Transverse colon (tissue), 4 donors: ENCODE measurements at regions not wholly inside any gene's neighbourhood (a gene's known extent, or its start where the extent isn't known, plus 50 kb on each side); places are given as distances from the start of the nearest gene placed in this dataset.

Source experiments
- DNase-seq: peaks from one replicate; pipeline ENCODE4 v3.0.0-alpha.2; 2019
- H3K27ac ChIP-seq, 4 donors: fragments of 200-600 bp; sonication (generic); 2 replicates each; pipeline ENCODE4 v1.5.1; 2016 to 2018; ENCODE audit warnings: inconsistent platforms in 4 of 4
- H3K27me3 ChIP-seq: fragments of 200-600 bp; sonication (generic); 2 replicates; pipeline ENCODE4 v1.5.1; 2017; ENCODE audit warnings: inconsistent platforms
- H3K36me3 ChIP-seq, 4 donors: fragments of 200-600 bp; sonication (generic); 2 replicates each; pipeline ENCODE4 v1.5.1; 2017 to 2019; ENCODE audit warnings: inconsistent platforms in 4 of 4
- H3K4me1 ChIP-seq, 4 donors: fragments of 200-600 bp; sonication (generic); 2 replicates each; pipeline ENCODE4 v1.5.1; 2017 to 2020; ENCODE audit warnings: inconsistent platforms in 4 of 4
- H3K4me3 ChIP-seq, 4 donors: fragments of 200-600 bp; sonication (generic); 1 replicate in 1 of 4; 2 replicates in 3 of 4; pipeline versions ENCODE4 v1.5.1 to v1.6.1; 2017 to 2019; ENCODE audit warnings: inconsistent platforms in 4 of 4
- H3K9me3 ChIP-seq, 2 donors: fragments of 200-600 bp; sonication (generic); 2 replicates each; pipeline ENCODE4 v1.5.1; 2017 to 2019; ENCODE audit warnings: inconsistent platforms in 2 of 2
- CTCF ChIP-seq, 5 experiments: fragments of 200-600 bp in 3 of 5; fragments of 450-650 bp in 2 of 5; sonication (generic) in 3 of 5; IDR thresholded peaks; 1 replicate in 2 of 5; 2 replicates in 3 of 5; pipeline ENCODE4 v1.5.1; 2016 to 2017; ENCODE audit warnings: antibody characterized with exemption in 5 of 5, inconsistent platforms in 3 of 5, mild to moderate bottlenecking in 2 of 5, moderate library complexity in 1 of 5
- EP300 ChIP-seq: sonication (generic); formaldehyde crosslinking; IDR thresholded peaks from one replicate; pipeline ENCODE4 v1.6.1; 2017; ENCODE audit warnings: antibody characterized with exemption, low read depth
- POLR2A ChIP-seq: fragments of 450-650 bp; IDR thresholded peaks from one replicate; pipeline ENCODE4 v1.6.1; 2016; ENCODE audit warnings: antibody characterized with exemption, mild to moderate bottlenecking, moderate library complexity
- POLR2AphosphoS5 ChIP-seq, 3 donors: sonication (generic); formaldehyde crosslinking; IDR thresholded peaks; one replicate each; pipeline ENCODE4 v1.6.1; 2016; ENCODE audit warnings: antibody characterized with exemption in 3 of 3
- WGBS, 2 donors: methylation state at CpG; one replicate each; pipeline ENCODE4 v1.1.5; 2018; ENCODE audit warnings: low coverage in 1 of 2; 5-methylcytosine and 5-hydroxymethylcytosine counted together
- in situ Hi-C, 4 donors: fragments of 200-750 bp; cut with MboI; loops; one replicate each; pipeline versions ENCODE4 v1.15.0 to v1.15.1; 2017; ENCODE audit warnings: low sequenced_read_pairs in 3 of 4, low pct_ligation_motif_present in 1 of 4, low pct_unique_long_range_greater_than_20kb in 1 of 4
- intact Hi-C: fragments of 100-400 bp; cut with DNase I; formaldehyde crosslinking; loops from one replicate; pipeline ENCODE4 v1.15.1; 2023; ENCODE audit warnings: low total_unique reads

GRCh38 chrY:9226409-9226808 lies 110.9 kb upstream of the TSPY4 start:
- Histone ChIP-seq H3K36me3 (no peaks in the 10 kb centered on the region), H3K27me3 (no peaks in the 10 kb centered on the region), H3K27ac (no peak overlapping the region), H3K4me3 (no peak overlapping the region), H3K9me3 (no peaks in the 10 kb centered on the region), H3K4me1 (no peaks in the 10 kb centered on the region)
- intact Hi-C loops (no loop called here), in situ Hi-C loops (no loop called here)
- no peak for DNase-seq
- WGBS, 2 donors = no CpG with 5 or more reads among the region's 1 CpG
- no peak for TF ChIP-seq CTCF (IDR thresholded peaks at IDR 0.05)

DNA sequence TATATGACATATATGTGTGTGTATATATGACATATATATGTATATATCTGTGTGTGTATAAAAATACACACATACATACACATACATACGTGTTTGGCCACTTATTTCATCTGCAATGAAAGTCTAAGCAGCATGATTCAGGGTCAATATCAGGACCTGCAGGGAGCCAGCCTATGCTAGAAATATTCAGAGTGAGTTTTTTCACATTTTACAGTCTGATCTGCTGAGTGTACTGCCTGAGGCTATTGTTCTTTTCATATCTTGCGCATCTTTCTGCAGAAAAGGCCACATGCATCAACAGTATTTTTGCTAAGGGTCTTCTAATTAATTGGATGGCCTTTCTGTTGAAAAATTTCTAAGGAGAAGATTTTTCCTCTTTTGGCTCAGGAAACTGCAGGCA lies 80.0 kb upstream of the TSPY4 start:
- no peak for DNase-seq
- H3K4me1 ChIP-seq = no peaks in the 10 kb centered on the region
- TF ChIP-seq CTCF (IDR thresholded peaks at IDR 0.05) = no peak
- no peak for TF ChIP-seq POLR2AphosphoS5 (IDR thresholded peaks at IDR 0.05)
- TF ChIP-seq POLR2A = no peak
- H3K4me3 ChIP-seq = no peak overlapping the region
- no peaks in the 10 kb centered on the region for H3K27me3 ChIP-seq
- H3K27ac ChIP-seq = no peak overlapping the region
- WGBS, 2 donors = no CpG with 5 or more reads among the region's 2 CpGs
- intact Hi-C loops (no loop called here), in situ Hi-C loops (no loop called here)
- no peaks in the 10 kb centered on the region for H3K9me3 ChIP-seq
- H3K36me3 ChIP-seq = no peaks in the 10 kb centered on the region

- in situ Hi-C loops (no loop called here), intact Hi-C loops (no loop called here)
- Histone ChIP-seq H3K9me3 (no peaks in the 10 kb centered on the region), H3K4me1 (no peaks in the 10 kb centered on the region), H3K36me3 (no peaks in the 10 kb centered on the region), H3K4me3 (no peak overlapping the region), H3K27me3 (no peaks in the 10 kb centered on the region), H3K27ac (no peak overlapping the region)
- no peak for DNase-seq
- TF ChIP-seq CTCF (IDR thresholded peaks at IDR 0.05) (no peak), EP300 (no peak), POLR2A (no peak), POLR2AphosphoS5 (IDR thresholded peaks at IDR 0.05) (no peak)
- no CpG with 5 or more reads among the region's 3 CpGs for WGBS, 2 donors
Measured at GRCh38 chrY:9257725-9258124, 79.5 kb upstream of the TSPY4 start.

GRCh38 chrY:9259368-9259767 lies 77.9 kb upstream of the TSPY4 start:
- H3K4me1 ChIP-seq = no peaks in the 10 kb centered on the region
- no CpG with 5 or more reads among the region's 1 CpG for WGBS, 2 donors
- no peaks in the 10 kb centered on the region for H3K36me3 ChIP-seq
- TF ChIP-seq EP300 (no peak), POLR2A (no peak), POLR2AphosphoS5 (IDR thresholded peaks at IDR 0.05) (no peak), CTCF (IDR thresholded peaks at IDR 0.05) (no peak)
- no peak overlapping the region for H3K4me3 ChIP-seq
- H3K27ac ChIP-seq = no peak overlapping the region
- no peaks in the 10 kb centered on the region for H3K9me3 ChIP-seq
- no peaks in the 10 kb centered on the region for H3K27me3 ChIP-seq
- intact Hi-C loops = no loop called here
- in situ Hi-C loops = no loop called here
- DNase-seq = no peak
